Caco-2 (cell line): ENCODE measurements at regions not wholly inside any gene's neighbourhood (a gene's known extent, or its start where the extent isn't known, plus 50 kb on each side); places are given as distances from the start of the nearest gene placed in this dataset.

Experiments
- BruUV-seq: library from RNA; stranded (reverse); fragments of 400-500 nt; replicated peaks from 2 replicates; lab custom pipeline; 2021; lab: Mats Ljungman, UMichigan
- CTCF ChIA-PET: fragments of 300-600 bp; sonication (Branson Sonifier 250); formaldehyde crosslinking; loops from one replicate; lab custom pipeline; 2022; ENCODE audit warnings: antibody characterized with exemption; lab: Charles Lee
- POLR2A ChIA-PET: fragments of 300-600 bp; sonication (Branson Sonifier 250); formaldehyde crosslinking; loops from one replicate; lab custom pipeline; 2022; ENCODE audit warnings: antibody characterized with exemption; lab: Charles Lee
- DNase-seq, 2 experiments: peaks; one replicate each; pipeline versions ENCODE4 v3.0.0 to v3.0.0-alpha.2; 2020 to 2022
- H3K27me3 ChIP-seq: replicated peaks from 2 replicates; pipeline ENCODE4 v1.6.0; 2011; ENCODE audit warnings: low read length; ENCODE audit not compliant: control insufficient read depth, insufficient read depth
- H3K36me3 ChIP-seq: 2 replicates; pipeline ENCODE4 v1.5.1; 2011; ENCODE audit warnings: low read length; ENCODE audit not compliant: control insufficient read depth, insufficient read depth
- H3K4me1 ChIP-seq: fragments of 250-450 bp; sonication (Bioruptor Pico); 2 replicates; pipeline ENCODE4 v1.5.1; 2020; ENCODE audit warnings: mild to moderate bottlenecking
- H3K4me3 ChIP-seq: 2 replicates; pipeline ENCODE4 v1.5.1; 2011; ENCODE audit warnings: low read depth, mild to moderate bottlenecking, control low read depth, low read length
- H3K9me3 ChIP-seq: fragments of 250-450 bp; sonication (Bioruptor Pico); 2 replicates; pipeline ENCODE4 v1.5.1; 2020; ENCODE audit warnings: mild to moderate bottlenecking, moderate library complexity
- H3K27ac Mint-ChIP-seq: one replicate; pipeline ENCODE4 v1.8.0; 2022; ENCODE audit warnings: mixed read lengths; ENCODE audit not compliant: unreplicated experiment
- H3K27me3 Mint-ChIP-seq: one replicate; pipeline ENCODE4 v1.8.0; 2022; ENCODE audit warnings: mixed read lengths; ENCODE audit not compliant: insufficient read depth, unreplicated experiment
- H3K36me3 Mint-ChIP-seq: one replicate; pipeline ENCODE4 v1.8.0; 2022; ENCODE audit warnings: mild to moderate bottlenecking, mixed read lengths; ENCODE audit not compliant: insufficient read depth, unreplicated experiment
- H3K4me1 Mint-ChIP-seq: one replicate; pipeline ENCODE4 v1.8.0; 2022; ENCODE audit warnings: low read depth, mixed read lengths; ENCODE audit not compliant: unreplicated experiment
- H3K4me3 Mint-ChIP-seq: one replicate; pipeline ENCODE4 v1.8.0; 2022; ENCODE audit warnings: mild to moderate bottlenecking, moderate library complexity, mixed read lengths; ENCODE audit not compliant: unreplicated experiment
- H3K9me3 Mint-ChIP-seq: one replicate; pipeline ENCODE4 v1.8.0; 2022; ENCODE audit warnings: mixed read lengths; ENCODE audit not compliant: unreplicated experiment
- intact Hi-C: fragments of 100-400 bp; cut with micrococcal nuclease; formaldehyde crosslinking; loops from one replicate; pipeline ENCODE4 v1.10.0; 2022; ENCODE audit not compliant: unreplicated experiment
- TF ChIP-seq, protein P1 (sequence below), 2 experiments: fragments of 200-600 bp in 1 of 2; IDR thresholded peaks; 1 replicate in 1 of 2; 2 replicates in 1 of 2; pipeline versions ENCODE4 v1.5.1 to v1.8.0; 2011 to 2022; ENCODE audit warnings: antibody characterized with exemption in 1 of 2, control low read depth in 1 of 2, inconsistent platforms in 1 of 2, low read depth in 1 of 2, low read length in 1 of 2, mild to moderate bottlenecking in 1 of 2, moderate library complexity in 1 of 2; ENCODE audit not compliant: insufficient read depth in 1 of 2, severe bottlenecking in 1 of 2, unreplicated experiment in 1 of 2

DNA sequence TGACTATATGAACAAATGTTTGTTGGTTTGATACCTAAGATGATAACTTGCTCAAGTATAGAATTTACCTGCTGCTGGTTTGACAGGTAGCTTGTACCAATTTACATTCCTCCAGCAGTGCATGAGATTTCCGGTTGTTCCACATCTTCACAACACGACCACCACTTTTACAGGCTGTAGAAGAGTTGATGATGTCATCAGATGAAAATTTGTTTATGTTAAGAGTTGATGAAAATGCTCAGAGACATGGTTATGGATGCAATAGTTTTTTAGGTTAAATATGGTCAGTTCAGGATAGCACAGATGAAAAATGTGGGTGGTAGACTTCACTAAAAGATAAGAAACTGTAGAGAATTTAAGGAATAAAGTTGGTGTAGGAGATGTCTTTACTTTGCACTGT lies 468.3 kb downstream of the PCDH18 start:
- no peaks in the 10 kb centered on the region for H3K9me3 Mint-ChIP-seq
- intact Hi-C loops: no loop called here
- H3K4me1 Mint-ChIP-seq: no peaks in the 10 kb centered on the region
- no peaks in the 10 kb centered on the region for H3K27me3 ChIP-seq
- POLR2A ChIA-PET: no interaction called here
- no peaks in the 10 kb centered on the region for H3K36me3 Mint-ChIP-seq
- no peak overlapping the region for H3K27ac Mint-ChIP-seq
- CTCF ChIA-PET: no interaction called here
- no TSS peak for BruUV-seq
- H3K27me3 Mint-ChIP-seq: no peaks in the 10 kb centered on the region
- H3K9me3 ChIP-seq: no peaks in the 10 kb centered on the region
- no peak overlapping the region for H3K4me3 Mint-ChIP-seq
- H3K4me3 ChIP-seq: no peak overlapping the region
- no peaks in the 10 kb centered on the region for H3K4me1 ChIP-seq
- TF ChIP-seq, protein P1, sequence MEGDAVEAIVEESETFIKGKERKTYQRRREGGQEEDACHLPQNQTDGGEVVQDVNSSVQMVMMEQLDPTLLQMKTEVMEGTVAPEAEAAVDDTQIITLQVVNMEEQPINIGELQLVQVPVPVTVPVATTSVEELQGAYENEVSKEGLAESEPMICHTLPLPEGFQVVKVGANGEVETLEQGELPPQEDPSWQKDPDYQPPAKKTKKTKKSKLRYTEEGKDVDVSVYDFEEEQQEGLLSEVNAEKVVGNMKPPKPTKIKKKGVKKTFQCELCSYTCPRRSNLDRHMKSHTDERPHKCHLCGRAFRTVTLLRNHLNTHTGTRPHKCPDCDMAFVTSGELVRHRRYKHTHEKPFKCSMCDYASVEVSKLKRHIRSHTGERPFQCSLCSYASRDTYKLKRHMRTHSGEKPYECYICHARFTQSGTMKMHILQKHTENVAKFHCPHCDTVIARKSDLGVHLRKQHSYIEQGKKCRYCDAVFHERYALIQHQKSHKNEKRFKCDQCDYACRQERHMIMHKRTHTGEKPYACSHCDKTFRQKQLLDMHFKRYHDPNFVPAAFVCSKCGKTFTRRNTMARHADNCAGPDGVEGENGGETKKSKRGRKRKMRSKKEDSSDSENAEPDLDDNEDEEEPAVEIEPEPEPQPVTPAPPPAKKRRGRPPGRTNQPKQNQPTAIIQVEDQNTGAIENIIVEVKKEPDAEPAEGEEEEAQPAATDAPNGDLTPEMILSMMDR (IDR thresholded peaks at IDR 0.05; ENCODE audit: insufficient read depth in 1 of 2, low read depth in 1 of 2, low read length in 1 of 2, severe bottlenecking in 1 of 2, unreplicated experiment in 1 of 2): no peak
- DNase-seq: no peak
- H3K36me3 ChIP-seq: no peaks in the 10 kb centered on the region

DNA sequence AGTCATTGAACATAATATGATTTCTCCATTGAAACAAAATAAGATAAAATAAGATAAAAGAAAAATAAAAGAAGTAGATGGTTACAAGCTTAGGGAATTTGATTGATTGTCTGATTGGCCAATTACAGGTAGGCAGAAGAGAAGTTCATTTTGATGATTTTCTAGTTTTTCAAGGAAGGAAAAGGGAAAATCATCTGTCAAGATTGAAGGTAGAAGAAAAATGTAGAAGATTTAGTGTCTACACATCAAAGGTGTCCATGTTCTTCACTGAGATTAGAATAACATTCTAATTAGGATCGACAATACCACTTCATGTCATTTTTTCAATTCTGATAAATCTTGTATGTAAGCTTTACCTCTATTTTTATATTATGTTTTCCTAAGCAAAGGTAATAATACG lies 489.1 kb downstream of the PCDH18 start:
- intact Hi-C loops: no loop called here
- no peak for DNase-seq
- Histone ChIP-seq H3K4me3 (no peak overlapping the region), H3K4me1 (no peaks in the 10 kb centered on the region), H3K27me3 (no peaks in the 10 kb centered on the region), H3K9me3 (no peaks in the 10 kb centered on the region), H3K36me3 (no peaks in the 10 kb centered on the region)
- Mint-ChIP-seq H3K36me3 (no peaks in the 10 kb centered on the region), H3K9me3 (no peaks in the 10 kb centered on the region), H3K4me3 (no peak overlapping the region), H3K27me3 (no peaks in the 10 kb centered on the region), H3K27ac (no peak overlapping the region), H3K4me1 (no peaks in the 10 kb centered on the region)
- CTCF ChIA-PET: no interaction called here
- no TSS peak for BruUV-seq
- TF ChIP-seq, protein P1 (IDR thresholded peaks at IDR 0.05; ENCODE audit: insufficient read depth in 1 of 2, low read depth in 1 of 2, low read length in 1 of 2, severe bottlenecking in 1 of 2, unreplicated experiment in 1 of 2): no peak
- POLR2A ChIA-PET: no interaction called here

DNA sequence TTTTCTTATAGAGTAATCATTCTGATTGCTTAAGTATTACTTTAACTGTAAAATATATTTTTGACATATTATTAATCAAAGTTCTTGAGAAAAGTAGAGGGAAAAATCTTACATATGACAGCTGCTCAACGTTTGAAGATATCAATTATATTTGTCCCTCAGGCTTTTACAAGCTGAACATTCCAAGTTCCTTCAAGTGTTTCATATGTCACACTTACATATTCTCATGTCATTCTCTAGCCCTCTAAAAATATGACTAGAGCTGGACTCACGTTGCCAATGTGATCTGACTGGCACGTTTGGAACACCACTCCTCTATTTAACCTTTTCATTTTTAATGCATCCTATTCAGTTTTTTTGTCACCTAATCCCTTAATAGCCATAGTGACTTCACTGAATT lies 492.9 kb downstream of the PCDH18 start:
- Mint-ChIP-seq H3K4me3 (no peak overlapping the region), H3K36me3 (no peaks in the 10 kb centered on the region), H3K9me3 (no peaks in the 10 kb centered on the region), H3K27ac (no peak overlapping the region), H3K4me1 (no peaks in the 10 kb centered on the region), H3K27me3 (no peaks in the 10 kb centered on the region)
- Histone ChIP-seq H3K27me3 (no peaks in the 10 kb centered on the region), H3K9me3 (no peaks in the 10 kb centered on the region), H3K4me1 (no peaks in the 10 kb centered on the region), H3K4me3 (no peak overlapping the region), H3K36me3 (no peaks in the 10 kb centered on the region)
- intact Hi-C loops: no loop called here
- DNase-seq: no peak
- ChIA-PET CTCF (no interaction called here), POLR2A (no interaction called here)
- BruUV-seq: no TSS peak
- TF ChIP-seq, protein P1 (IDR thresholded peaks at IDR 0.05; ENCODE audit: insufficient read depth in 1 of 2, low read depth in 1 of 2, low read length in 1 of 2, severe bottlenecking in 1 of 2, unreplicated experiment in 1 of 2): no peak
